Mesenteric fat pad (tissue), 1 donor: ENCODE measurements at regions not wholly inside any gene's neighbourhood (a gene's known extent, or its start where the extent isn't known, plus 50 kb on each side); places are given as distances from the start of the nearest gene placed in this dataset.
"Not testable (repeated sequence)": the region's sequence is repeated elsewhere in the genome, so short reads cannot be mapped to it uniquely, and the experiment has no call there.

Experiments used
- DNase-seq: peaks from one replicate; pipeline ENCODE4 v3.0.0-alpha.2; 2020; ENCODE audit warnings: low spot score
- donor health status: DM: yes; HTN: yes; CAD: no.

DNA sequence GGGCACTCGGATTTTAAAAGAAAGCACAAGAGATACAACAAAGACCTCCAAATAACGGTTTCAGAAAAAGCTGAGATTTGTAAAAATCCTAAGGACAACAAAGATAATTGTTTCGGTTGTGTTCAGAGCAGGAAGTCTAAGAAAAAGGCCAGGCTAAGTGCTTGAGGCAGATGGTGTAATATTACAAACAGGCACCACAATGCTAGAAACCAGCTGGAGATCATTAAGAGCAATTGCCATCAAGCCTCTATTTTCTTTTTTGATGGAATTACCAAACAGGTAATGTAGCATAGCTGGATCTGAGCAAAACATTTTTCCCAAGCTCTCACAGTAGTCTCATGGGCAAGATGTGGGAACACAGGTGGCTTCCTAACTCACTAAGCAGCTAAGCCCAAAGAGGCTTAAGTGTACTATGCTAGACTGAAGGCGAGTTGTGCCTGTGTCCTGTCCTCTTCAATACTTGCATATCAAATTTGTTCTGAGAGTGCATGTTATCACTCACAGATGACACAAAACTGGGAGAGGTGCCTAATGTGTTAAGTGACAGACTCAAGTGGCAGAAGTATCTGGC, 161.6 kb downstream of the GLUL start:
- no peak for DNase-seq

DNA sequence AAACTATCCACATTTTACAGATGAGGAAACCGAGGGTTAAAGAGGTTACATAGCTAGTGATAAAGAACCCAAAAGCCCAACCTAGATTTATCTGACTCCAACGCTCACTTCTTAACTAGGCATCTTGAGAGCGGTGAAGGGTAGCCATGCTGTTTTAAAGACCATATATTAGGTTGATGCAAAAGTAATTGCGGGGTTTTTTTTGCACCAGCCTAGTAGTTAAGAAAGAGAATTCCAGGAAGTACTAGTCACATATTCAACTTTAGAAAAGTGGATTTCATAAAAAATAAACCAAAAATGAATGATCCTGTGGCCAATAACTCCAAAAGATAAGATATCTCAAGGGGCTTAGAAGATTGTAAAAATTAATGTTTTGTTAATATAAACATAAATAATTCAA, 162.1 kb downstream of the GLUL start:
- DNase-seq: no peak

DNA sequence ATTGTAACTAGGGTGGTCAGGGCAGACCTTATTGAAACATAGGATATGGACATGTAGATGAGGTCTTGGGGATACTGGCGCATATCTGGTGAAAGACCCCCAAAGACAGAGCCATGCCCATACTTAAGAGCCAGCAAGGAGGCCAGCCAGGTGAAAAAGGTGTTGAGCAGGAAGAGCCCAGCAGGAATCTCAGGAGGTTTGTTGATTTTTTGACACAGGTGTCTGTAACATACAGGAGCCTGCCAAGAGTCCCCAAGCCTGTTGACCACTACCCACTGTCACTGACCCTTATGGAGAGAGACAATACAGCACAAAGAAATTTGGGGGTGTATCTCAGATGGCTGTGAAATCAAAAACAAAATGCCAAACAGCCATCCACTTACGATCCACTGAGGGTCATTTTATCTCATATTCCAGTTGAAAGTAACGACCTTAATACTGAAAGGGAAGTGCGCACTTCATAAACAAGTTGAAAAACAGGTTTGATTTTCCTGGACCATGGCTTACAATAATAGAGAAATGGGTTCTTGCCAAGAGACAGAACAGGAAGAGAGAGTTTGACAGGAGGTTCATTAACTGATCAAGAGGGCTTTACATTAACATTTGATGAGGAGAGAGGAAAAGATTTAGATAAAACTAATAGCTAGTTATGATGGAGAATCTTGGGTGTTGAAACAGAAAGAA, 163.6 kb downstream of the GLUL start:
- no peak for DNase-seq

DNA sequence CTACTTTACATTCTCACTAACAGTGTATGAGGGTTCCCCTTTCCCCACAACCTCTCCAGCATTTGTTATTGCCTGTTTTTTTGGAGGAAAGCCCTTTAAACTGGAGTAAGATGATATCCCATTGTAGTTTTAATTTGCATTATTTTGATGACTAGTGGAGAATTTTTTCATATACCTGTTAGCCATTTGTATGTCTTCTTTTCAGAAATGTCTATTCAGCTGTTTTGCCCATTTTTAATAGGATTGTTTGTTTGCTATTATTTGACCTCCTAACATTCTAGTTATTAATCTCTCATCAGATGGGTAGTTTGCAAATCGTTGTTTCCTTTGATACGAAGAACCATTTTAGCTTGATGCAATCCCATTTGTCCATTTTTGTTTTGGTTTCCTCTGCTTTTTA, 165.0 kb downstream of the GLUL start:
- no peak for DNase-seq

DNA sequence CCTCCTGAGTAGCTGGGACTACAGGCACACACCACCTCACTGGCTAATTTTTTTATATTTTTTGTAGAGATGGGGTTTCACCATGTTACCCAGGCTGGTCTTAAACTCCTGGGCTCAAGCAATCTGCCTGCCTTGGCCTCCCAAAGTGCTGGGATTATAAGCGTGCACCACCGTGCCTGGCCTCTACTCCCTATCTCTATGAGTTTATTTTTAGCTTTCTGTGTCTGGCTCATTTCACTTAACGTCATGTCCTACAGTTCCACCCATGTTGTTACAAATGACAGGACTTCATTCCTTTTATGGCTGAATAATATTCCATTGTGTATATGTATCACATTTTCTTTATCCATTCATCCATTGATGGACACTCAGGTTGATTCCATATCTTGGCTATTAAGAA, 164.2 kb upstream of the ZNF648 start:
- not testable (repeated sequence) for DNase-seq

DNA sequence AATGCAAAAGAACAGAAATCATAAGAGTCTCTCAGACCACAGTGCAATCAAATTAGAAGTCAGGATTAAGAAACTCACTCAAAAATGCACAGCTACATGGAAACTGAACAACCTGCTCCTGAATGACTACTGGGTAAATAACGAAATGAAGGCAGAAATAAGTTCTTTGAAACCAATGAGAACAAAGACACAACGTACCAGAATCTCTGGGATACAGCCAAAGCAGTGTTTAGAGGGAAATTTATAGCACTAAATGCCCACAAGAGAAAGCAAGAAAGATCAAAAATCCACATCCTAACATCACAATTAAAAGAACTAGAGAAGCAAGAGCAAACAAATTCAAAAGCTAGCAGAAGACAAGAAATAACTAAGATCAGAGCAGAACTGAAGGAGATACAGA, 160.5 kb upstream of the ZNF648 start:
- not testable (repeated sequence) for DNase-seq

DNA sequence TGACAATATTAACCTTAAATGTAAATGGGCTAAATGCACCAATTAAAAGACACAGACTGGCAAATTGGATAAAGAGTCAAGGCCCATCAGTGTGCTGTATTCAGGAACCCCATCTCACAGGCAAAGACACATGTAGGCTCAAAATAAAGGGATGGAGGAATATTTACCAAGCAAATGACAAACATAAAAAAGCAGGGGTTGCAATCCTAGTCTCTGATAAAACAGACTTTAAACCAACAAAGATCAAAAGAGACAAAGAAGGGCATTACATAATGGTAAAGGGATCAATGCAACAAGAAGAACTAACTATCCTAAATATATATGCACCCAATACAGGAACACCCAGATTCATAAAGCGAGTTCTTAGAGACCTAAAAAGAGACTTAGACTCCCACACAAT, 159.9 kb upstream of the ZNF648 start:
- not testable (repeated sequence) for DNase-seq

DNA sequence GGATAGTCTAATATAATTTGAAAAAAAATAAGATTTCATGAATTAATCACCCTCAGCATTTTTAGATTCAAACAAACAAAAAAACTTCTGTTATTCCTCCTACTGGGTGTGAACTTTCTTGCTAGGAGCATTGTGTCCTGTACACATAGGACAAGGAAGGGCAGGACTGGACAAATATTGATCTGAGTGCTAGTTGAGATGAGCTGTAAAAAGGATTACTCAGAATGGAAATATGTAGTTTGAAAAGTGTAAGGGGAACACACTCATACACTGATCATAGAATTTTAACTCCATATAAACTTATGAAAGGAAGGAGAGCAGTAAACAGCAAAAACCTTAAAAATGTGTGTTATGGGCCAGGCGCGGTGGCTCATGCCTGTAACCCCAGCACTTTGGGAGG, 156.5 kb upstream of the ZNF648 start:
- DNase-seq: no peak

DNA sequence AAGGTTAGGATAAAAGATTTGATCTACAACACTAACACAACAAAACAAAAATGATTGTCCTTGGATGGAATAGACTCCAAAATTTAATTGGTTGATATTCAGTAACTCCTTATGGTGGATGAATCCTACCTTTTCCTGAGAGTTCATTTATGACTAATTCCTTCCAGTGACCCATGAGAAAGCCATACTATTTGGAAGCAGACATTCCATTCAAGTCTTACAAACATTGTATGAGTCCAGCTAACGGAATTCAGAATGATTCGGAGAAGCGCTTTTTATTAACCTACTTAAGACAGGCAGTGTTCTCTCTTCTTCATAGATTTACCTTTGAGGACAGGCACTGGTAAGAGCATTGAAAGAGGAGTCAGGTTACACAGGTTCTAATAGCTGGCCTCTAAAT, 155.6 kb upstream of the ZNF648 start:
- DNase-seq: no peak

DNA sequence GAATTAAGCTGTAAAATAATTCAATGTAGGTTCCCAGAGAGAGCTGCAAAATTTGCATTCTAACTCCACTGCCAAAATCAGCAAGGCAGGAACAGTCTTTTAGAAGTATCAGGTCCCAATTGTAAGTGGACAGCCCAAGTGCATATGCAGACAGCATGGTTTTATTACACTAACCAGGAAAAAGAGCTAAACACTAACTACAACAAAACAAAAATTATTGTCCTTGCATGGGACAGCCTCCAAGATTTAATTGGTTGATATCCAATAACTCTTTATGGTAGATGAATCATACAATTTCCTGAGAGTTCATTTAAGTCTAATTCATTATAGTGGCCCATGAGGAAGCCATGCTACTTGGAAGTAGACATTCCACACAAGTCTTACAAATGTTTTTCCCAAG, 154.3 kb upstream of the ZNF648 start:
- DNase-seq: no peak

DNA sequence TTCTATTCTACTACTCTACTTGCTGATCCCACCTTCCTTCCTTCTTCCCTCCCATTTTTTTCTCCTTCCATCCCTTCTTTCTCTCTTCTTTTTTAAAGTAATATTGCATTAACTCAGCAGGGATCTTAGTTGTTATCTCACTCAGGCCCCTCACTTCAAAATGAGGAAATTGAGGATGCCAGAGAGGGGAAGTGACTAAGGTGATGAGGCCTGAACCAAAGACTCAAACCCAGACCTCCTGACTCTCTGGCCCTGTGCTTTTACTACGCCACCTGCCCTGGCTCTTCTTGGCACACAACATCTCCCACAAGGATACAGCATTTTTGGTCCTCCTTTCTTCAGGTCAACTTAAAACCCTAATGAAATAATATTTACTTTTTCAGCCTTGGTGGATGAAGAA, 151.7 kb upstream of the ZNF648 start:
- no peak for DNase-seq

DNA sequence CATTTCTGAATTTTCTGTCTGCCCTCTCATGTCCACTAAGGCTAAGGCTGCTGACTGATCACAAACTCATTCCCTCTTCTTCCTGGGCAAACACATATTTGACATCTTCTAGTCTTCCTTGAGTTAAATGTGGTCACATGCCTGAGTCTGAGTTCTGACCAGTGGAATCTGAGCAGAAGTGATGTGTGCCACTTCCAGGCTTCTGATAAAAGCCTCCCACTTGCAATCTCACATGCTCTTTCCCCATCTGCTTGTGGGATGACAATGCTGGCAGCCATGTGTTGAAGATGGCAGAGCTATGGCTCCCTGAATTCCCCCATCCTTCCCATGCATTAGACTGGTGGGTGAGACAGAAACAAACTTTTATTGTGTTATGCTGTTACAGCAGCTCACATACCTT, 149.9 kb upstream of the ZNF648 start:
- no peak for DNase-seq

DNA sequence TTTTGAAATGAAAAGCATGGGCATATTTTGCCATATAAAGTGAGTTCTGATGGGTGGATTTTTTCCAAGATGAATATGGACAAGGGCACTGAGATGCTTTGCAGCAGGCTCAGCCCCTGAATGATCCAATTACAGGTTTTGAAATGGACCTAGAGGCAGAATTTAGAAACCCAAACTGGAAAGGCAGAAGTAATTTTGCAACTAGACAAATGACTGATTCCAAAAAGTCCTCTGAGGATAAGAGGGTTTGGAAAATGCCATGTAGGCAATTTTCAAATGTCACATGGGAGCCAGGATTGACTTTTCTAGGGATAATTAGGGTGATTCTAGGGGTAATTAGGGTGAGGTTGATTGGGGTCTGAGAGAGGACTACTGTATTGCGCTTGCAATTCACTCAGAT, 148.9 kb upstream of the ZNF648 start:
- DNase-seq: no peak

DNA sequence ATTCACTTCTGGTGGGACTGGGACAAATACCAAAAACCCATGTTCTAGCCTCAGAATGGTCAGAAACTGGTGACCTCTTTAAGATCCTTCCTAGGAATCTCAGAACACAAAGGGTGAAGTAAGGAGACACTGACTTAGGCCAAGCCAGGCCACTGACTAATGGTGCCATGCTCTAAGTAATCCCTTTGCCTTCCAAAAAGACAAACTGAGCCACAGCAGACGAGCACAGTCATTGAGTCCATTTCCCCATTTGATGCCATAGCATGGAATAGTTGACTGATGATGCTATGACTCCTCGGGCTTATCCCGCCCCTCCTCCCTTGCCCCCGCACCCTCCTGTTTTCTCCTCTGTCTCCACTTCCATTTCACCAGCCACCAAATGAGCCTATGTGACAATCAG, 145.8 kb upstream of the ZNF648 start:
- DNase-seq: no peak

DNA sequence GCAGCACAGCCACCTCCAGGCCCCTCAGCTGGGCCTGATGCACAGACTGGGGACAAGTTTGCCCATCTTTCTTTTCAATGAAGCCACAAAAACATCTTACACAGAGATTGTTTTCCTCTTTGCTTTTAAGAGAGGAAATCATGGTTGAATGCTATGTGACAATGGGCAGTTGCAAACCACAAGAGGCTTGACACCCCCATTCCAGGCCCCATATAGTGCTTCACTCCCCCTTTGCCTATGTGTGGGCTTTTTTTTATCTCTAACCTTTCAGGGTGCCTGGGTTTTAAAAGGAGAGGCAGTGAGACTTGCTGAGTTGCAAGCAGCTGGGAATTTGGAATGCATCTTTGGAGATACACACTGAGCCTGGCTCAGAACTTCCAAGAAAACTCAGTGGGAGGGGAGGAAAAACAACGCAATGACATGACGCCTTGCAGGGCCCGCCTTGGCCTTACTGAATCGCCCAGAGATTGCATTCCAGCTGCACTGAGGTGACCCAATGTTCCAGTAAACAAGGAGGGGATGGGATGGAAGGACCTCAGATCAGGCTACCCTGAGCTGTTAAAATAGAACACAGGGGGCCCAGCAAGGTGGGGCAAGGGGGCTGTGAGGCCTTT, 145.2 kb upstream of the ZNF648 start:
- DNase-seq: no peak

DNA sequence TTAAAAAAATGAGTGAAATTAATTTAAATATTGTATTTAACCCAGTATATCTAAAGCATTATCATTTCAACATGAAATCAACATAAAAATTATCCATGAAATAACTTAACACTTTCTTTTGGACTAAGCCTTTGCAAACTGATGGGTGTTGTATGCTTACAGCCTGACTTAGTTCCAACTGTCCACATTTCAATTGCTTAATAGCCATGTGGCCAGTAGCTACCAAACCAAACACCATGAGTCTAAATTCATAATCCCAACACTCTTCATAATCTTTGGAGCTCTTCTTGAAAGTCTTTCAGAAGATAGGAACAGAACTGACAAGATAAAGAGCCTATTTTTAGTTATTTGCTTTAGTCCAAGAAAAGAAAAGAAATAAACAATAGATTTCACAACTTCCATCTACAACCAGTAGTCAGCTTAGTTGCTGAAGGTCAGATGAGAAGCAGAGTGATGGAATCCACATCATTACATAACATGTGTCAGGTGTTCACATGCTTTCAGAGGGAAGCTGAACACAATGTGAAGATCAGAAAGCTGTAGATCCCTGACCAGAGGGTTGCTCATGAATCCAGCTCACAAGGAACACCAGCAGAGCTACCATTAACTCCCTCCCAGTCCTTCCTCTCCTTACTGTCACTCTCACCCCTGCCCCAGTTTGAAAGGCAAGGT, 144.0 kb upstream of the ZNF648 start:
- no peak for DNase-seq

DNA sequence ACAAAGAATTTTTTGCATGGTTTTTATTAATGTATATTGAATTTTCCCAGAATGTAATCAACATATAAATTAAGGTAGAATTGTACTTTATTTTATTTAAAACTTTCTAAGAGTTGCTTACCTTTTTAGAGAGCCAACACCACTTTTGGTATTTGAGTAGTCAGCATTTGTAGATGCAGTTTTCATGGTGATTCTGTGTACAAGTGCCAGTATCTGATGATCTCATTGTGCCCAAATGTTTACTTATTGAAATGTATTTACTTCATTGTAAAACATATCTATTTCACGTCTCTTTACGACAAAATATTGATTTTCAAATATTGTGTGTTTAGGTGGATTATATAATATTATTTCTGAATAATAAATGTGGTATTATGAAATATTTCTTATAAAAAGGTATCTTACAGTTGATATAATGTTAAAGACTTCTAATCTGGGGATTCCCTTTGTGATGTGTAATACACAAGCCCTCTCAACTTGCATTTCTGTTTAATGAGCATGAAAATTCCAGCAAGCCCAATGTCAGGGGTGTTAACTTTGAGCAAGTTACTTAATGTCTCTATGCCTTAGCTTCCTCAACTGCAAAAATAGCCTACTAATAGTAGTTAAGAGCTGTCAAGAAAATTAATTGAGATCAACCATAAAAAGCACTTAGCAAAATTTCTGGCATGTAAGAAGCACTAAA, 141.8 kb upstream of the ZNF648 start:
- DNase-seq: no peak

DNA sequence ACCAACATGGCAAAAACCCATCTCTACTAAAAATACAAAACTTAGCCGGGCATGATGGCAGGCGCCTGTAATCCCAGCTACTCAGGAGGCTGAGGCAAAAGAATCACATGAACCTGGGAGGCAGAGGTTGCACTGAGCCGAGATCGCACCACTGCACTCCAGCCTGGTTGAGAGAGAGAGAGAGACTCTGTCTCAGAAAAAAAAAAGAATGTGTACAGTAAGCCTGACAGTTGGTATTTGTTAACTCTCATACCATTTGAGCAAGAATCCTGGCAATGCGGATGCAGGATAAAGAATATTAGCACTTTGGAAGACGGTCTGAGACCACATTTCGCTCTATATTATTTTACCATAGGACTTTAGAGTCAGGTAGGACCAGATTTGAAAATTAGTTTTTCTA, 140.0 kb upstream of the ZNF648 start:
- not testable (repeated sequence) for DNase-seq

DNA sequence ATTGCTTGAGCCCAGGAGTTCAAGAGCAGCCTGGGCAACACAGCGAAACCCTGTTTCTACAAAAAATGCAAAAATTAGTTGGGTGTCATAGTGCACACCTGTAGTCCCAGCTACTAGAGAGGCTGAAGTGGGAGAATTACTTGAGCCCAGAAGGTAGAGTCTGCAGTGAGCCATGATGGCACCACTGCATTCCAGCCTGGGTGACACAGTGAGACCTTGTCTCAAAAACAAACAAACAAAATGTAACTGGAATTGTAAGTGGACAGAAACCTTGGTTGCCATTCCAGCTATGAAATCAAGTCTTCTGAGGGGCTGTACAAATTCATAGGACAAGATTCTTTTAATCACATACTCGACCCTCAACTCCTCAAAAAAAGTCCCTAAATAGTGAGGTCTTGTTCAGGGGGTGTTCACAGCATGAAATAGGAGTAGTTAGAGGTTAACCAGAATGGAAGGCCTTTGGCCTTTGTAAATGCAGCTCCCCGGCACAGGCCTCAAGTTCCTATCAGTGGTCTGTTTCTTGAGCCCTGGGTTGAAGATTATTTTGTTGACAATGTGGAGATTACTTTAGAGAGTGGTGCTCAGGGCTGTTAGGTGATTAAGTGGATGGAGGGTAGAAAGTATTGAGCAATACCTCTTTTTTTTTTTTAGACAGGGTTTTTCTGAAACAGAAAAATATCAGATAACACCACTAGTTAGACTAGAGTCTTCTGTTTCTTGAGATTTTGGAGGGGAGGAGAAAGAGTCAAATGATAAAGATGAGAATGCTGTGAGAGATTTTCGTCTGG, 138.7 kb upstream of the ZNF648 start:
- DNase-seq: no peak

DNA sequence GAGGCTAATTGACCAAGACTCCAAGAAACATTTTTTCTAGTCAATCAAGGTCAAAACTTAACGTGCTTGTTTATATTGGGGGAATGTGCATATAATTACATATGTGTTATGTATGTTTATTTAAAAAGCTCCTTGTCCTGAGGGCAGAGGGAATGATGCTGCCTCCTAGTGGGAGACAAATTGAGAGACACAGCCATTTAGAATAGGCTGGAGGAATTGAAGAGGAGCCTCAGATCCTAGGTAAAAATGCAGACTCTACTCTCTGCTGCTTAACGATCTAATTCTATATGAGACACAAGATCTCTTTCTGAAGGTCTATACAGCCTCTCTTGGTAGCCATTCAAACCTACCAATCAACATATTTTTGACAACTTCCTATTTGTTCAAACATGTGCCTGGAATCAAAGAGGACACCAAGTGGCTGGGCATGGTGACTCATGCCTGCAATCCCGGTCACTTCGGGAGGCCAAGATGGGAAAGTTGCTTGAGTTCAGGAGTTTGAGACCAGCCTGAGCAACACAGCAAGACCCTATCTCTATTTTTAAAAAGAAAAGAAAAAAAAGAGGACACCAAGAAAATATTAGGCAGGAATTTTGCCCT, 136.6 kb upstream of the ZNF648 start:
- no peak for DNase-seq
